ENCODE measurements at regions not wholly inside any gene's neighbourhood (a gene's known extent, or its start where the extent isn't known, plus 50 kb on each side); places are given as distances from the start of the nearest gene placed in this dataset.

GRCh38 chr6:11853678-11854407 is 75.2 kb upstream of the ADTRP start:
- no peak for TF ChIP-seq EZH2phosphoT487 (IDR thresholded peaks at IDR 0.05; ENCODE audit: insufficient read depth, low read depth)
- DNase-seq, result no peak
- Histone ChIP-seq H4K20me1 (ENCODE audit: insufficient read depth) (no peaks in the 10 kb centered on the region), H3K79me2 (ENCODE audit: insufficient read depth) (no peaks in the 10 kb centered on the region), H3K9me2 (ENCODE audit: insufficient read depth) (no peaks in the 10 kb centered on the region), H3K9me3 (ENCODE audit: low read depth) (no peaks in the 10 kb centered on the region), H2AFZ (no peak overlapping the region), H3K27me3 (replicated peaks; ENCODE audit: insufficient read depth) (no peaks in the 10 kb centered on the region), H3K9ac (no peak overlapping the region), H3K36me3 (ENCODE audit: low read depth) (no peaks in the 10 kb centered on the region), H3K27ac (no peak overlapping the region), H3K4me1 (ENCODE audit: insufficient read depth) (peaks cover 23% of the 10 kb centered on the region), H3K4me2 (ENCODE audit: unreplicated experiment) (no peak overlapping the region), H3F3A (ENCODE audit: insufficient read depth) (peaks cover 4% of the 10 kb centered on the region; the same call in 1 of the 2 replicates), H3K4me3 (no peak overlapping the region)
- in situ Hi-C loops (cut with MboI), result no loop called here
- WGBS, 2 experiments (ENCODE audit: low coverage in 1 of 2, low lambda C conversion rate in 2 of 2, missing lambda C conversion rate in 2 of 2), result 74 to 77% methylated on average over 3 of the region's 3 CpGs

- H3F3A ChIP-seq (ENCODE audit: insufficient read depth), result peaks cover 4% of the 10 kb centered on the region; the same call in 1 of the 2 replicates
- TF ChIP-seq EZH2 (IDR thresholded peaks at IDR 0.05; ENCODE audit: insufficient read depth, poor library complexity, severe bottlenecking) (no peak), EZH2phosphoT487 (IDR thresholded peaks at IDR 0.05; ENCODE audit: insufficient read depth, low read depth) (no peak)
- H3K4me3 ChIP-seq, result no peak overlapping the region
- no peak overlapping the region for H3K9ac ChIP-seq
- peaks cover 25% of the 10 kb centered on the region for H3K4me1 ChIP-seq (ENCODE audit: insufficient read depth)
- H3K36me3 ChIP-seq (ENCODE audit: low read depth), result no peaks in the 10 kb centered on the region
- no peaks in the 10 kb centered on the region for H3K27me3 ChIP-seq (replicated peaks; ENCODE audit: insufficient read depth)
- no peaks in the 10 kb centered on the region for H4K20me1 ChIP-seq (ENCODE audit: insufficient read depth)
- H3K4me2 ChIP-seq (ENCODE audit: unreplicated experiment), result no peak overlapping the region
- H3K27ac ChIP-seq, result no peak overlapping the region; the same call in 1 of the 2 replicates
- H3K9me2 ChIP-seq (ENCODE audit: insufficient read depth), result no peaks in the 10 kb centered on the region; the same call in 1 of the 2 replicates
- no peak for DNase-seq
- no peaks in the 10 kb centered on the region for H3K79me2 ChIP-seq (ENCODE audit: insufficient read depth)
- 78 to 82% methylated on average over 11 of the region's 11 CpGs for WGBS, 2 experiments (ENCODE audit: low coverage in 1 of 2, low lambda C conversion rate in 2 of 2, missing lambda C conversion rate in 2 of 2)
- no peak overlapping the region for H2AFZ ChIP-seq
- H3K9me3 ChIP-seq (ENCODE audit: low read depth), result no peaks in the 10 kb centered on the region
- in situ Hi-C loops (cut with MboI), result no loop called here
These were observed 73.6 kb upstream of the ADTRP start for GRCh38 chr6:11852061-11852651.

- Histone ChIP-seq H3K9me2 (ENCODE audit: insufficient read depth) (no peaks in the 10 kb centered on the region; the same call in 1 of the 2 replicates), H3K36me3 (ENCODE audit: low read depth) (no peaks in the 10 kb centered on the region), H4K20me1 (ENCODE audit: insufficient read depth) (no peaks in the 10 kb centered on the region), H3K4me2 (ENCODE audit: unreplicated experiment) (peak overlapping the region; percentile 21), H3K27me3 (replicated peaks; ENCODE audit: insufficient read depth) (no peaks in the 10 kb centered on the region), H3K27ac (peak overlapping the region; percentile 41), H3K4me3 (0 out of 2 replicates have a peak overlapping the region, but pooled peaks have one; percentile 14), H3K9me3 (ENCODE audit: low read depth) (no peaks in the 10 kb centered on the region), H3K9ac (no peak overlapping the region), H3K79me2 (ENCODE audit: insufficient read depth) (no peaks in the 10 kb centered on the region), H3K4me1 (ENCODE audit: insufficient read depth) (peaks cover 25% of the 10 kb centered on the region), H3F3A (ENCODE audit: insufficient read depth) (peaks cover 4% of the 10 kb centered on the region; the same call in 1 of the 2 replicates), H2AFZ (no peak overlapping the region)
- TF ChIP-seq EZH2phosphoT487 (IDR thresholded peaks at IDR 0.05; ENCODE audit: insufficient read depth, low read depth) (no peak), EZH2 (IDR thresholded peaks at IDR 0.05; ENCODE audit: insufficient read depth, poor library complexity, severe bottlenecking) (no peak)
- DNase-seq, result peak; percentile 94
- in situ Hi-C loops (cut with MboI), result no loop called here
- WGBS, 2 experiments (ENCODE audit: low coverage in 1 of 2, low lambda C conversion rate in 2 of 2, missing lambda C conversion rate in 2 of 2), result 1 to 2% methylated on average over 4 of the region's 4 CpGs
These were observed 72.8 kb upstream of the ADTRP start for GRCh38 chr6:11851387-11851786.

DNA sequence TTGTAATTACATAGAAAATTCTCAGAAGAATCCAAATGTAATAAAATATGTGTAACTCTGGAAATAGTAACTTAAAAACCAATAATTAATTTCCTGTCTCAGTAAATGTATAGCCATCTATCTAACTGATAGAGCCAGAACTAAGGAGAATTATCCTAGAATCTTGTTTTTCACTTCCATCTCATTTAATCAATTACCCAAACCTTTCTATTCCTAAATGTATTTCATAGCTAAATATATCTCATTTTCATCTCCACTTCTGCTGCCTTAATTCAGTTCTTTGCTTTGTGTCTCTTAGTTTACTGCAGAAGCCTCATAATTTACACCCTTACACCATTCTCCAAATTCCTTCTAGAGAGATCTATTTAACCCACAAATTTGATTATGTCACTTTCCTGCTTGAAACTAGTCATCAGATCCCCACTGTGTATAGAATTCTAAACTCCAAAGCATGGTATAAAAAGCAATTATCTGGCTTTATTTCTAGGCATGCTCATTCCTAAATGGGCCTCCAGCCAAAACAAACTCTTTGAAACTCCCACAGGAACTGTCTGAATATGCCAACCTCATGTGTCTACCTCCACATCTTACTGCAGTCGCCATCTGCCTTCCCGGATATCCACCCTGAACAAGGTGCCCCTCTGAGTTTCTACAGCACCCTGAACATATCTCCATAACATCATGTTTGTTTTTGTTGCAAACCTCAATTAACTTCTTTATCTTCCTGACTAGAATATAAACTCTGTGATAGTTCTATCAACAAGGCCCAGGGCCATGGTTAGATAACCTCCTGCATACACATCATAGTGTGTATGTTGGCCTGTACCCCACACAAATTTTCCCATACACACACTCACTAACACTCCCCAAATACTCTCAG is 70.5 kb upstream of the ADTRP start:
- Histone ChIP-seq H3K4me1 (ENCODE audit: insufficient read depth) (peaks cover 19% of the 10 kb centered on the region), H3K9ac (no peak overlapping the region), H3K27ac (no peak overlapping the region), H2AFZ (no peak overlapping the region), H3K36me3 (ENCODE audit: low read depth) (no peaks in the 10 kb centered on the region), H3K27me3 (replicated peaks; ENCODE audit: insufficient read depth) (no peaks in the 10 kb centered on the region), H3K79me2 (ENCODE audit: insufficient read depth) (no peaks in the 10 kb centered on the region), H3K9me2 (ENCODE audit: insufficient read depth) (no peaks in the 10 kb centered on the region; the same call in 1 of the 2 replicates), H4K20me1 (ENCODE audit: insufficient read depth) (no peaks in the 10 kb centered on the region), H3K4me3 (no peak overlapping the region), H3K4me2 (ENCODE audit: unreplicated experiment) (no peak overlapping the region), H3K9me3 (ENCODE audit: low read depth) (no peaks in the 10 kb centered on the region), H3F3A (ENCODE audit: insufficient read depth) (peaks cover 4% of the 10 kb centered on the region; the same call in 1 of the 2 replicates)
- in situ Hi-C loops (cut with MboI), result no loop called here
- DNase-seq, result peak; percentile 33
- no peak for TF ChIP-seq EZH2 (IDR thresholded peaks at IDR 0.05; ENCODE audit: insufficient read depth, poor library complexity, severe bottlenecking)
- TF ChIP-seq EZH2phosphoT487 (IDR thresholded peaks at IDR 0.05; ENCODE audit: insufficient read depth, low read depth), result no peak
- WGBS, 2 experiments (ENCODE audit: low coverage in 1 of 2, low lambda C conversion rate in 2 of 2, missing lambda C conversion rate in 2 of 2), result 89 to 98% methylated on average over 2 of the region's 2 CpGs
